Tibial nerve (tissue), 4 donors: ENCODE measurements at regions not wholly inside any gene's neighbourhood (a gene's known extent, or its start where the extent isn't known, plus 50 kb on each side); places are given as distances from the start of the nearest gene placed in this dataset.

ENCODE experiments used
- EP300 ChIP-seq, 2 donors: sonication (generic); formaldehyde crosslinking; IDR thresholded peaks; one replicate each; pipeline ENCODE4 v1.6.1; 2017; ENCODE audit warnings: antibody characterized with exemption in 2 of 2, mild to moderate bottlenecking in 1 of 2
- TF ChIP-seq, protein P1 (sequence below), 5 experiments: fragments of 200-600 bp in 3 of 5; fragments of 450-650 bp in 2 of 5; sonication (generic) in 3 of 5; IDR thresholded peaks; one replicate each; pipeline ENCODE4 v1.5.1; 2016 to 2019; ENCODE audit warnings: antibody characterized with exemption in 5 of 5, mild to moderate bottlenecking in 3 of 5, moderate library complexity in 2 of 5

DNA sequence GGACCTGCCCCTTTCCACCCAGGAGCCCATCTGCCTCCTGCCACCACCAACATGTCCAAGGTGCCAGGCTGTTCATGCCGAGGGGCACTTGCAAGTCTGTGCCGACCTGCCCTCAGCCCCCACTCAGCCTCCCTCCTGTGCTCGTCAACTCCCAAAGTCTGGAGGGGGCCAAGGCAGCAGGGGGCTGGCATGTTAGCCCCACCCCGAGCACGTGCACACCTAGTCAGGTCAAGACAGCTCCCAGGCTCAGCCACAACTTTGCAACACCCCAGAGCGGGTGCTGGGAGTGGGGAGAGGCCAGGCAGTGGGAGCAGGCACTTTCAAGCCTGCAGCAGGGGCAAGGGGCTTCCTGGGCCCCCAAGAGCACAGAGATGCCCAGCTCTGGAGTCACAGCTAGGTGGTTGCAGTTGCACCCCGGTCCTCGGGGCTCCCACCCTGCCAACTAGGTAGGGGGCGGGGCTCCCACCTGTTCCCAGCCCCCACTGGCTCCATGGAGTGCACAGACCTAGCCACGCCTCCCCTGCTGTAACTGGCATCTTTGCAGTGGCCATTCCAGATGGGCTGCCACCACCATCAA, 272.5 kb downstream of the CETN3 start:
- TF ChIP-seq, protein P1, sequence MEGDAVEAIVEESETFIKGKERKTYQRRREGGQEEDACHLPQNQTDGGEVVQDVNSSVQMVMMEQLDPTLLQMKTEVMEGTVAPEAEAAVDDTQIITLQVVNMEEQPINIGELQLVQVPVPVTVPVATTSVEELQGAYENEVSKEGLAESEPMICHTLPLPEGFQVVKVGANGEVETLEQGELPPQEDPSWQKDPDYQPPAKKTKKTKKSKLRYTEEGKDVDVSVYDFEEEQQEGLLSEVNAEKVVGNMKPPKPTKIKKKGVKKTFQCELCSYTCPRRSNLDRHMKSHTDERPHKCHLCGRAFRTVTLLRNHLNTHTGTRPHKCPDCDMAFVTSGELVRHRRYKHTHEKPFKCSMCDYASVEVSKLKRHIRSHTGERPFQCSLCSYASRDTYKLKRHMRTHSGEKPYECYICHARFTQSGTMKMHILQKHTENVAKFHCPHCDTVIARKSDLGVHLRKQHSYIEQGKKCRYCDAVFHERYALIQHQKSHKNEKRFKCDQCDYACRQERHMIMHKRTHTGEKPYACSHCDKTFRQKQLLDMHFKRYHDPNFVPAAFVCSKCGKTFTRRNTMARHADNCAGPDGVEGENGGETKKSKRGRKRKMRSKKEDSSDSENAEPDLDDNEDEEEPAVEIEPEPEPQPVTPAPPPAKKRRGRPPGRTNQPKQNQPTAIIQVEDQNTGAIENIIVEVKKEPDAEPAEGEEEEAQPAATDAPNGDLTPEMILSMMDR (IDR thresholded peaks at IDR 0.05): no peak
- no peak for TF ChIP-seq EP300 (IDR thresholded peaks at IDR 0.05)
